HG02884 (cell line): ENCODE measurements at regions not wholly inside any gene's neighbourhood (a gene's known extent, or its start where the extent isn't known, plus 50 kb on each side); places are given as distances from the start of the nearest gene placed in this dataset.

Source experiments
- ATAC-seq: cut with Tn5 transposase; IDR thresholded peaks from one replicate; pipeline ENCODE4 v1.9.1; 2021; ENCODE audit warnings: mild to moderate bottlenecking, moderate library complexity; ENCODE audit not compliant: unreplicated experiment

DNA sequence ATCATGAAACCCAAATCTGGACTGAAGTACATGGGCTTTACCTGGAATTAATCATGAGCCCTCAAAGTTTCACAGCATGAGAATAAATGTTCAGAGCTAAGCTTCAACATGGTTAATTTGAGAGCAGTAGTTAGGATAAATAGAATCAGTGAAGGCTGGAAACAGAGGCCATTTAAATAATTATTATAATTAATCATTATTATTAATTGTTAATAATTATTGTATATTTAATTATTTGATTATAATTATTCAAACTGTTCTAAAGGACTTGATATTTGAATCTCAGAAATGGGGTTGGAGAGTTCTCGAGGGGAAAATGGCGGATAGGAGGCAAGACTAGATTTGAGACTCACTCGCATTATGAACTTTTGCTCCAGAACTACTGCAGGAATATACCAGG, 119.6 kb upstream of the ITGA1 start:
- no peak for ATAC-seq

DNA sequence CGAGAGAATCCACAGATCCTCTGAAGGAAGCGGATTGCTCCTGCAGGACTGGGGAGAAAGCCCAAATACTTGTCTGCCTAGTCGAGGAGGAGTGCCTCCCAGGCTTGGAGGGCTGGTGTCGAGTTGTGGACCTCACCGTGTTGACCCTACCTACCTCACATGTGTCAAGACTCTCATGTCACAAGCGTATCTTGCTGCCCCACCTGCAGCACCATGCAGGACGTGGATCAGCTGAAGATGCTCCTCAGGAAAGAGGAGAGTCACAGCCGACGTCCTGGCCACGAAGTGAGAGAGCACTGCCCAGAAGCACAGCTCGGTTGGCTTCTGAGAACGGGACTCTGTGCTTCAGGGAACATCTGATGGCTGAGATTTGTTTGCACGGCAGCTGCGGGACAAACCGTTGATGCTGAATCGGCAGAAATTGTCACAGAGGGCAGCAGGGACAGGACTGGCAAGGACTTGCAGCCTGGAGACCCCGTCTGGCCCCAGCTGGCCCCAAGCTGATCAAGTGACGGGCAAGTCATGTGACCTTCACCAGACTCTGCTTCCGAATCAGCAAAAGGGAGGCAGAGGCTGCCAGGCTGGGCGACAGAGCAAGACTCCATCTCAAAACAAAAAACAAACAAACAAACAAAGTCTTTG, 119.1 kb upstream of the ITGA1 start:
- ATAC-seq, result no peak

DNA sequence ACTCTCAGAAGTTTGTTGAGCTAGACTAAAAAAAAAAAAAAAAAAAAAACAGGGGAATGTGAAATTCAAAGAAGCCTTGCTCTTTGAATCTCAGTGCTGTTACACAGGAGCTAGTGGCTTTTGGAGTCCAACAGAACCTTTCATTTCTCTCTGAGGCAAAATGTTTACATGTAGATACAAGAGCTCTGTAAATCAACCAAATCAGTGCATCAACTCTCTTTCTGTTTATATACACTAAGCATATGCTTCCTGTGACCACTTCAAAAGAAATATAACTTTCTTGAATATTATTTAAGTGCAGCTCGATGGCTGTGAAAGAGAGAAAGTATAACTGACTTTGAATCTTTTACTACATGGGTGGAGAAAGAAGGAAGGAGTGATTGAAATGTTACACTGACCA, 115.3 kb upstream of the ITGA1 start:
- ATAC-seq, result no peak

DNA sequence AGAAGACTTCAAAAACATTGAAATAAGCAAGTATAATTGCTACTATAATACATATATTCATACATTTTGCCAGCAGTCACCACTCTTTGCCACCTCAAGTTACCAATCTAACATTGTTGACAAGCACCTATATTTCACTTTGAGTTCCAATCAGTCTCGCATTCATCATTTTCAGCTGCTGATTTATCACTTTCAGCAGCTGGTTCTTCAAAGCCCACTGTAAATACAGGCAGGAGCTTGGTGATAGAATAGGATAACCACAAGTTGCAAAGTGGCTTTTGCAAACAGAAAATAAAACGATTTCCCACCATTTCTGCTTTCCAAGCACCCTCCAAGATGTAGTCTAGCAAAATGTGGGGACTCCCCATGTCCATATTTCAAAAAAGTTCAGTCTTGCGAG, 114.2 kb upstream of the ITGA1 start:
- ATAC-seq, result no peak

DNA sequence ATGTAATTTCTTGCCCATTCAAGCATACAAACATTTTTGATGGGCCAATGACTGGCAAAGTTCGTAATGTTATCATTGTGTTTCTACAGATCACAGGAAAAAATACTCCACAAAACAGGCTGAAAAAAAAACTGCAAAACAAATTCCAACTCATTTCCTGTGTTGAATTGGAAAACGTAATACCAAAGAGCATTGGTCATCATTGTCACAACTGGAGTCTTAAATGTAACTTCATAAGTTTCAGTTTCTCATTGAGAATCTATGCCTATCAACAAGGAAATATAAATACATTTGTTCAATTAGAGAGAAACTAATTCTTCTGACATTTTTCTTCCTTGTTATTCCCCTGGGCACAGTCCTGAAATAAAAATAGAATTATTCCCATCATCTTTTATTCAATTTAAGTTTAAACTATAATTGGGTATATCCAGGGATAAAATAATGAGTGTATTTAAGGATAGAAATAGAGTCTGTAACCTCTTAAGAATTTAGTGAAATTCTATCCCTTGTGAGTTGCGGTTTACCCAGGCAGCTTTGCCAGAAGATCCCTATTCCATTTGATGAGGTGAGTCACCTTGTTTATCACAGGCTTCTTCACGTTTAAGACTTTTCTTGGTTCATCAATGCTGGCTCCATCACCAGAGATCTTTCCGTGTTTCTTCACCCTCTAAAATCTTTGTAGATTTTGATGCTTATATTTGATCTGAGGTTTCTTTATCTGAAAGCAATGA, 112.7 kb upstream of the ITGA1 start:
- no peak for ATAC-seq

DNA sequence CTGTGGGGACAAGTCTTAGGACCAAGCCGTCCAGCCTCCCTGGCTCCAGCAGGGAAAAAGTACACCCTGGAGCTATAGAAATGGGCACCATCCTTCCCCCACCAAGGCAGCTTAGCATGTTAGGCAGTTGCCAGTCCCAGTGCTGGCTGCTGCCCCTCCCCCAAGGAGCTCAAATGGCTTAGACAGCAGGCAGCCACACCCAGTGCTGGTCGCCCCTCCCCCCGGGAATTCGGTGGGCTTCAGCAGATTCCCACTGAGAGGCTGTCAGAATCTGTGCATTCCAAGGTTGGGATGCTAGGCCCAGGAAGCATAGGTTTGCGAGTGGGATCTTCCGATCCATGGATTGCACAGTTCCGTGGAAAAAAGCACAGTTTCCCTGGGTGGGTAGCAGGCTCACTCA, 105.2 kb upstream of the ITGA1 start:
- ATAC-seq, result no peak

DNA sequence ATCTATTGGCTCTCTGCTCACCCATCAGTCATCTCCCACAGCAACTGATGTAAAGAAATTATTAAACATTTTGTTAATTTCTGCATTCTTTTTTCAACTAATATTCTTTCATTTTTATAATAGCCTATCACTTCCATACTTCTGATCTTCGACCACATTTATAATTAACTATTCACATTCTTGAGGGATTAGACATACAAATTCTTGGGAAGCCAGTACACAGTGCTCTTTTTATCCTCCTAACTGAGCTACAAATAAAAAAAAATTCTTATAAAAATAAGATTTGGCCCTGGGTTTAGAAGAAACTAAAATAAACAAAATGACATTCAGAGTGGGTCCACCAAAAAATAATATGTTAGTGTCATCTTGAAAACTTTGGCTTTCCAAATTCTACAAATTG, 103.7 kb upstream of the ITGA1 start:
- ATAC-seq, result no peak

DNA sequence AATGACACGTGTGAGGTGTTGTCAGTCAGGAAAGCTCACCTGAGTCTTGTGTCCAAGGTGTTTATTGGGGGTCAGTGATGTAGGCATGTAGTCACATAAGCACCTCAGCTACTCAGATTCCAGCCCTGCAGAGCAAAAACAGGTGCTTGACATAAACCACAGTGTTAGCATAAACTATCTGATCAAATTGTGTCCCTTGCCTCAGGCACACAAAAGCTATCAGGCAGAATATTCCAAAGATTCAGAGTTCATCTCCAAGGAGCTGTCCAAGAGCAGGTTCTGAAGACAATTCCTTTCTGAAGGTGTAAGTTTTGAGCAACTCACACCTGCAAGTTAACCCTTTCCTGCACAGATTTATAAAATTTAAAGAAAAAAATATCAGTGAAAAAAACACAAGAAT, 102.2 kb upstream of the ITGA1 start:
- ATAC-seq, result no peak

DNA sequence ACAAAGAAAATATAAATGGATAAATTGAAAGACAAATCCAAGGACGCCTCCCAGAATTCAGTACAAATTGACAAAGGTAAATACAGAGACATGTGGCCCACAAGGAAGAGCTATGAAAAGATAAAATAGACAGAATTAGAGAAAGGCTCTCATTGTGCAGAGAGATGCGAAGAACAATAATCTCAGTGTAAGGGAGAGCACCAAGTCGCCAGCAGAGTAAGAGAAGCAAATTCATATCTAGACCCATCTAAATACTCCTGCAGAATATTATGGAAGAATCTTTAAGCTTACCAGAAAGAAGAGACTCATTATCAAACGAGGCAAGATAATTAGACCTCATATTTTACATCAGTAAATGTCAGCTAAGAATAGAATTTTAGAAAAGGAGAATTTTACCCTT, 101.7 kb upstream of the ITGA1 start:
- ATAC-seq, result no peak

DNA sequence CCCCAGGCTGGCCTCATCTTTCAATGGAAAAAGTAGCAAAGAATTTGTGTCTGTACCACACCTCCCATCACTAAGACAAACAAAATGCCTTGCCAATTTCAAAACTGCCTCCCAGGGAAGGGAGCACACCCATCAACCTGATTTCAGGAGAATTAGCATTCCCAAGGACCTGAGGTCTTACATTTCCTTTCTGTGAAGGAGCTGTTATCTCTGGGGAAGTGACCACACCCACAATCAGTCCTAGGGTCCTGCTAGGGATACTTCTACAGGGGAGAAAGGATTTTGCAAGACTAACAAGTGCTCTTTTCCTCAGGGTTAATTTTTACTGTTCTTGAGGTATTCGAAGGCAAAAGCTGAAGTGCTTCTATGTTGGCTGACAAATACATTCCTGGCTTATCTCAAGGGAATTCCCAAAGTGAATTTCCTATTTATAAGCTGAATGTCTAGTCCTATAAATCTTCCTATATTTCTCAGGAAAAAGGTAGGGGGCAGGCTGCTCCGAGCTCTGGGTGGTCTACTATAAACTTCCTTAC, 97.4 kb upstream of the ITGA1 start:
- no peak for ATAC-seq

DNA sequence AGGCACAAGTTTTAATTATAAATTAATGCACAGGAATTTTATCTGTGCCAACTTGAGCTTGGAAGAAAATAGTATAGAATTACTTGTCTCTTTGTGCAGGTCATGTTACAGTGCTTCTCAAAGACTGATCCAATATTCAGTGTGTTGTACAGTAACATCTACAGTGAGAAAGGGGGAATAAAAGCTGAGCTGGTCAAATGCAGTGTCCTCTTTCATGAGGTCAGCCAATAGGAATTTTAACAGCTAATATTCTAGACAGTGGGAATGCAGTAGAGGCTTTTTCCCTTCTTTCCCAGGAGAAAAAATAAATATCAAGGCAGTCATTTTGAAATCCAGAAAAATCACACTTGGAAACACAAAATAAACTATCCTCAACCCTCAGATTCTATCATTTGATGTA, 95.7 kb upstream of the ITGA1 start:
- no peak for ATAC-seq

DNA sequence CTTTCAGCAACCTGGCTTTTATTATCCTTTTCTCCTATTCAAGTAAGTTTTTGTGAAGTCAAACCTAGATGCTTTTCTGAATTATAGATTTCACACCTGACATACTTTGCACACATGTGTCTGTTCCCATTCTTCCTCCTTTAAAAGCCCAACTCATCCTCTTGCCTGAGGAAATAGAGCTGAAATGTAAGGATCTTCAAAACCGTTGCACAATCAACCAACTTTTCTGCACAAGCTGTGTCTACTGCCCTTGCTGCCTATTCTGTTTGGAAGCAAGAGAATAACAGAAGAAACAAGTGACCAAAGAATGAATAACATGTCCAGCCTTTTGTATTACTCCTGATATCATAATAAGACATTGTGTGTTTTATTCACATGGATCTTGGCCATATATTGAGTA, 95.1 kb upstream of the ITGA1 start:
- ATAC-seq, result no peak

DNA sequence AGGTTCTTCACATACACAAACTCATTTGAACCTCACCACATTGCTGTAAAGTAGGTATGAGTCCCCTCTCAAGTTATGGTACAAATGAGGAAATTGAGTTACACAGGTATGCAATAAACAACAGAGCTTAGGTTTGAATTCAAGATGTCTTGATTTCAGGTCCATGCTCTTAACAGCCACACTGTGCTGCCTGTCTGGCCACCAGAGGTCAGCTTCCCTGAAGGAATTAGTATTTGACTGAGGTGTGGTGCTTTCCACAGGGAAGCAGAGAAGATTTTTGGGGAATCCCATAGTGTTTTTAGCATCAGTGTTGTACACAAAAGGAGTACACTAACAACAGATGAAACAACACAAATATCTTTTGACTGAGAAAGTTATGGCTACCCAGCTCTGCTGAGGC, 94.4 kb upstream of the ITGA1 start:
- ATAC-seq, result peak; percentile 53

DNA sequence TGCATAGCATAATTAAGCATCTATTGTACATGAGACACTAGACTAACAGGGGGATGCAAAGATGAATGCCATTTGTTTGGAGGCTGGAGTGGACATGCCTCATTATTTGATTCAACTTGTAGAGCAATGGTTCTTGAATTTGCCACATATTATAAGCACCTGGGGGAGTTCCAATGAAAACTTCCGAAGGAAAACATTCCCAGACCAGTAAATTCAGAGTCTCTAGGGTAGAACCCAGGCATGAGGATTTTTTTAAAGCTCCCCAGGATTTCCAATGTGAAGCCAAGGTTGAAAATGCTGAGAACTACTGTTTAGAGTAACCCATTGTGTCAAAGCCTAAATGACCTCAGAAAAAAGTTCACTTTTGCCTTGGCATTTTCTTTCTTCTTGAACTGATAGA, 93.9 kb upstream of the ITGA1 start:
- no peak for ATAC-seq

DNA sequence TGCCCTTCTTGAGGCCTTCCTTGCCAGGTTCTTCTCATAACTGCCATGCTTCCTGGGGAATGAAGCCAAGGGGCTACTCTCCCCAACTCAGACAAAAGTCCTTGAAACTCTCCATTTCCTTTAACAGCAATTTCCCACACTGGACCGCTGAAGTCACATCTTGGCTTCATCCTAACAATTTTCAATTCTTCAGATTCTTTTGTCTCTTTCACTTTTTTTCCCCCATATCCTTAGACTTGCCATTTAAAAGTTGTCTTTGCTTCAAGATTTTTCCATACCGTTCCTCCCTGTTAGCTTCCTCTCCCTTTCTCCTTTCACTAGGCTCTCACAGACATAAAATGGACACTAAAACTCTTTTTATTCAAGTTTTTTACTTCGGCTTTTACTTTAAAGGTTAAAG, 93.1 kb upstream of the ITGA1 start:
- ATAC-seq, result no peak

DNA sequence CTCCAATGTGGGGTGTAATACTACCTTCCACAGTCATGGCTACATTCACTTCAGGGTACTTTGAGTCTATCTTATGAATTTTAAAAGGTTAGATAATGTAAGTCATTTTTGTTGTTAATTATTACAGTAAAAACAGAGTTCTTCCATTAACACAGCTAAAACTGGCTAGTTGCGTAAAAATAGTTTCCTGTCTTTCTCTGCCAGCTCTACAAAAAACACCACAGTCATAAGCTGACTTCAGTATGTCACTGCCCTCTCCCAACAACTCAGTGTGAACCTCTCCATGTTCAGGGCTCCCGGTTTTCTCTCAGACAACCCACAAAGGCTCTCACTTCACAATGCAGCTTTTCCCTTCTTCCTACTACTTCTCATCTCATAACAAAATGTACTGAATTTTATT, 84.8 kb upstream of the ITGA1 start:
- no peak for ATAC-seq

DNA sequence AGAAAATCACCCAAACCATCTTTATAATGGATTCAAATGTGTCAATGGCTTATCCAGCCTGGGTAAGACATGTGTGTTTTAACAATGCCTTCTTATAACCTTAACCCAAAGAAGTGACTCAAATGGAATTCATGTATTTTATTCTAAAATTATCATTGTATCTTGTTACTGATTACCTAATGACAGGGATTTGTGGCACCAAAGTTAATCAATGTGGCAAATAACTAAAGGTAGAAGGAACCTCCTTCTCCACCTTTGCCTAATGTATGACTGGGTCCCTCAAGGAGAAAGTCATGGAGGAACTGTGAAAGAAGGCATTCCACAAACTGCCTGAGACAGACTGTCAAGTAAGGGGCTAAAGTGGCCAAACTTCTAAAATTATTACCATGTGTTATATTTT, 84.4 kb upstream of the ITGA1 start:
- no peak for ATAC-seq

DNA sequence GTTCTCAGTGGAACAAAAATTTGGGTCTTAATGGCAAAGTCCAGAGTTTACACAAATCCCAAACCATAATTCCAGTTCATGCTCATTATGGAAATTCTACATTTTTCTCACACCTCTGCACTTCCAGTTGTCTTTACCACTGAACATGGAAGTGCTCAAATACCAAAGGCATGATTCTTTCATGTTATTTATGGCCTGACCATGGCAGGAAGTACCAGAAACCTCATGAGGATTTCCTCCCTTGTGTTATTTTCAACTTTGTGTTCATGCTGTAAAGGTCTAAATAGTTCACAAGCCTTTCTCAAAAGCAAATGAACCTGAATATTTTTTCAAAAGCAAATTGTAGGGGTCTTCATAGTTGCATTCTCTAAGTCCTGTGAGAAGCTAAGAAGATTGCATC, 82.0 kb upstream of the ITGA1 start:
- ATAC-seq, result no peak

DNA sequence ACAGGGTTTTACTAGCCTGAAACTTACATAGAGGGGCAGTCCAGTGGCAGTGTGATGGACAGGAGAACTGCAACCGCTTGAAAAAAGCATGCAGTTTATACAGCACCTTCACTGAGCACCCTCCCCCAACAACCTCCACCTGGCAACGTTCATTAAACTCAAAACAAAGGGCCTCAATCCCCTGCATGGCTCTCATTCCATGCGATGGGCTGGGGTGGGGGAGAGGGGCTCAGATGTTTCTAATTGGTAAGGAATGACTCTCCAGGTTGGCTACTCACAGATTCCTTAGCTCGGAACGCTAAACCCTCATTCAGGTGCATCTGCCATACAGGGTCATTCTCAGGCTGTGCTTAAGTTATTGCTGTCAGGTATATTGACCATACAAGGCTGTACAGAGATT, 80.9 kb upstream of the ITGA1 start:
- no peak for ATAC-seq

DNA sequence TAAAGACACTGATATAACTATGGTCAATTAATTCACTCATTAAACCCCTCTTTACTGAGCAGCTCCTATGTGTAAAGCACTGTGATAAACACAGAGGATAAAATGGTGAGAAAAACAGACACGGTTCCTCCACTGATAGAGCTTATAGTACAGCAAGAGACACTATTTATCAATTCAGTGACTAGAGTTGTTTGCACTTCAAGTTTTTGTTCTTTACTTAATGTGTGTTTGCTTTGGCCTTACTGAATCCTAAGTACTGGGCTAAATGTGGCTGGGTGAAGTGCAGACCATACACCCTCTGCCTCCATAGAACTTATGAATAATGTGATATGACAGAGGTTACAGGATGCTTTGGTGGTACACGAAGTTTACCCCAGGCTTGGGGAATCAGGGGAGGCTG, 80.1 kb upstream of the ITGA1 start:
- ATAC-seq, result no peak

DNA sequence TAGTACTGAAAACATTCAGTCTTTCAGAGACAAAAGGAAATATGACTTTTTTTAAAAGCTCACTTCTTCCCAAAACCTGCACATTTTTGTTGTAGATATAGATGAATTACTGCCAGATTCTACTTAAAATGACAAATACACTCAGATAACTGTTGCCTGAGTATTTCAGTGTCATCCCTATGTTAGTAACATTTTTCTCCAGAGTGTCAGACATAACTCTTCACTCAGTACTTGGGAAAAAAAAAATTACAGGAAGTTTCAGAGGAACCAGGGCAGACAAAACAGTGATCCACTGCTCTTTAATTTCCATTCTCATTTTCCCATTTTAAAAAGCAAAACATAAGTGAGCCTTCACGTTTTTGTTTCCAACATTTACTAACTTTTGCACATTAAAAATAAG, 79.3 kb upstream of the ITGA1 start:
- ATAC-seq, result no peak

DNA sequence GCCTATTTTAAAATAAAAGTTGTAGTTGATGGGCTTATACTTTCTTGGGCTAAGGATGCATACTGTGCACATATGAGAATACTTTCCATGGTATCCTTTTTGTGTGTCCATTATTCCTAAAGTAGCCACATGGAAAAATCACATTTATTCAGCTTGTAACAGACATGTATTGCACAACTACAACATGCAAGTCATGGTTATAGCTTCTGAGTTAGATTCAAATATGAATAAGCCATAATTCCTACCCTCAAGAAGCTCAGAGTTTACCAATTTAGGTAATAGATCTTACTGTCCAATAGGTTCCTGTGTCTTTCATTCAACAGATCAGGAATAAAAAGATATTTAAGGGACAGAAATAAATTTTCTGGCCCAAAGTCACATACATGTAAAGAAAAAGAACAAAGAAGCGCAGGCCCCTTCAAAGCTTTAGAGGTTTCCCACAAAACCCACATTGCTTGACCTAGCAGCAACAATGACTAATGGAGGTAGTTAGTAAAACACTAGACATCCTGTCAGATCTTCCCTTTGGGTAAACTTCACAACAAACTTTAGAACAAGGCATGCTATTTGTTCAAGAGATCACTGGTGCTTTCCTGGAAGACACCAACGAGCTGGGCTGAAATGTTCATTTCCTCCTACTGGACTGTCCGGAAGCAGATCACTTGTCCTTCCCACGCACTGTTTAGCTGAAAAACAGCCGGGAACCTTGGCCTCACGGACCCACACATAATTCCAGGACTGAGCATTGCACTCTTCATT, 78.4 kb upstream of the ITGA1 start:
- peak; percentile 85 for ATAC-seq
